ENCODE measurements at regions not wholly inside any gene's neighbourhood (a gene's known extent, or its start where the extent isn't known, plus 50 kb on each side); places are given as distances from the start of the nearest gene placed in this dataset.
"Not testable (repeated sequence)": the region's sequence is repeated elsewhere in the genome, so short reads cannot be mapped to it uniquely, and the experiment has no call there.

DNA sequence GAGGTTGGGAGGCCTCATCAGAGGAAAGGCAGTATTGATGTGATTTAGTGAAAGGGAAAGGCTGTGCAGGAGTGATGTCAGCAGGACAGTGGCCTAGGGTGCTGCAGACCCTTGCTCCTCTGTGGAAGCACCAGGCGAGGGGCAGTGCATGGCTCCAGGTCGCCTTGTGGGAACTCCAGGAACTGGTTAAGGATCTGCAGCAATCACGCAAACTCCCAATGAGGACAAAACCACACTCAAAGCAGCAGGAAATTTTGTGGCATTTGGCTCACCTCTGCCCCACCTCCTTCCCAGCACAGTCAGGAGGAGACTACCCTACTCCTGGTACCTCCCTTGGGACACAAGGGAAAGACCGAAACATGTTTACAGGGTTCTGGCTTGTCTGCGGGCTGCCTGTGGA, 251.5 kb downstream of the GADD45G start:
- DNase-seq (ENCODE audit: low read depth) = not testable (repeated sequence)

DNA sequence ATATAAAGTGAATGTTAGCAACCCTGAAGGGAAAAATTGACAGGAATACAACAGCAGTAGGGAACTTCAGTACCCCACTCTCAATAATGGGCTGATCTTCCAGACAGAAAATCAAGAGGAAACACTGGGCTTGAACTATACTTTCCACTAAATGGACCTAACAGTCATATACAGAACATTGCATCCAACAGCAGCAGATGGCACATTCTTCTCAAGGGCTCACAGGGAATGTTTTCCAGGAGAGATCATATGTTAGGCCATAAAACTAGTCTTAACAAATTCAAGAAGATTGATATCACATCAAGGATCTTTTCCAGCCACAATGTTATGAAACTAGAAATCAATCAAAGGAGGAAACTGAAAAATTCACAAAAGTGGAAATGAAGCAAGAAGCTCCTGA, 252.1 kb downstream of the GADD45G start:
- DNase-seq (ENCODE audit: low read depth) = not testable (repeated sequence)

DNA sequence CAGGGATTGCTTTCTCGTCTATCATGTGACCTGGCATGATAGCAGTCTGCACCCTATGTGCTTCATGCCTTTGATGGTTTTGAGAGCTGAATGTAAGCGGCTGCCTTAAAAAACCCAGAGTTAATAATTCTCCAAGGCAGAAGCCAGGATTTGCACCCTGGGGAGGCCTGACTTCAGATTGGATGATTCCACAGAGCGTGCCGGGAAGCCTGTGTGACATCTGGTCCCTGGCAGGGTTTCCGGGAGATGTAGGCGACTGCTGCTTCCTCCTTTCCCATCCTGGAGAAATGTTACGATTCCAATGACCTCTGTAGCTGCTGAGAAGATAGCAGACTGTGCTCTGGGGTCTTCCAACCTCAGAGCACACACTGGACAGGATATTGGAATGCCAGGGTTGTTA, 255.0 kb downstream of the GADD45G start:
- not testable (repeated sequence) for DNase-seq (ENCODE audit: low read depth)

DNA sequence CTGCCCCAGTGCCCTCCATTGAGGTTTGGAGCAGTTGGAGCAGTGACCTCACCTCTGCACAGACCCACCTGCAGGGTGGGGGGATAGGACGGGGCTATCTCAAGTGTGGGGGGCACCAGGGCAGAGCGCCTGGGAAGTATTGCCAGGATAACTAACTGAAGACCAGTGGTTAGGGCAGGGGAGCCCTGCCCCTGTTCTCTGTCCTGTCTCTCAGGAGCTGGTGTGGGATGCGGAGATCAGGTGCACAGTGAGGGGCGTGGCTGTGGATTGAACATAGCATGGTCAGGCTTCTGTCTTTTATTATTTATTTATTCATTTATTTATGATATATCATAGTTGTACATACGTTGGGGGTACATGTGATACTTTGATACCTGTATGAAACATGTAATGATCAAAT, 256.6 kb downstream of the GADD45G start:
- not testable (repeated sequence) for DNase-seq (ENCODE audit: low read depth)

DNA sequence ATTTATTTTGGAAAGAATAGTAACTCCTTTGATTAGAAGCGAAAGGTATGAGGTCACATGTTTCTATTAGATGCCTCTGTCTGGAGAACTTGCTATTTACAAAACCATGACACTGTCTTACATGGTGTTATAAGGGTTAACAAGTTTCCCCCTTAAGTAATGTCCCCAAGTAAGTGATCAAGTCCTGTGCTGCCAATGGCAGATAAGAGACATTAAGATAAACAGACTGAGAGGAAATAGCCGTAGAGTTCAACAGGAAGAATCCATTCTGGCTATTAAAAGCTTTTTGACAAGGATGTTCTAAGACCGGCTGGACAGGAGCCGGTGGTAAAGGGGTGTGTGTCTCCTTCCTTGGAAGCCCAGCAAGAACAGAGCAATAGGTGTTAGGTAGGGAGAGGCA, 257.5 kb downstream of the GADD45G start:
- DNase-seq (ENCODE audit: low read depth) = no peak

DNA sequence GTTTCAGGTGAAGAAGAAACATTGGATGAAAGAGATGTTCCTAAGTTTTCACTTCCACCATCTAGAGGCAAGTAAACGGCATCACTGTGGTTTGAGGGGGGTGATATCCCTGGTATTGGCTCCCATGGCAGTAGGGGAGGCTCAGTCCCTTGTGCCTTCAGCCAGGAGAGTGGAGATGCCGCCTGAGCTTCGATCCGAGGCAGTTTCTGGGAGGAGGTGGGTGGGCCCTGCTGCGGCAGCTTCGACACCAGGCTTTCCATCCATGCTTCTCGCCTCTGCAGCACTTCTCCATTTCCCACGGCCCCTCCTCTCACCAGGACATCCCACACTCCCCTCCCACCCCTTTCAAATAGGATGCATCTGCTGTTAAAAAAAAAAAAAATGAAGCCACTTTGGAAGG, 258.3 kb downstream of the GADD45G start:
- DNase-seq (ENCODE audit: low read depth) = no peak

DNA sequence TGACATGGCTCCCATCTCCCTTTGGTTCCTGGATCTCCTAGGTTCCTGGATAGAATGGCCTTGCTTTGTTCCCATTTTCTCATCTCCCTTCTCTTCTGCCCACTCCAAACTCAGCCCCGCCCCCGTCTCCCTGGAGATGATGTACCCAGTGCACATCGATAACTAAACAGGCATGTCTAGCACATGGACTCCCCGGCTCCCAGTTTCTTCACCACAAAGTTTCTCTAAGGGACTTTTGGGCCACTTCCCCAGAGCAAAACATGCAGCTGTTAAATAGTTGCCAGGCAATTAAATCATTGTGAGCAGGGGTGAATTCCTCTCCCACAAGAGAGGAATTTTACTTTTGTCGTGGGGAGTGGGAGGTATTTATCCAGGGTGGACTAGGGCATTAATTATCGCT, 259.0 kb downstream of the GADD45G start:
- DNase-seq (ENCODE audit: low read depth) = no peak

DNA sequence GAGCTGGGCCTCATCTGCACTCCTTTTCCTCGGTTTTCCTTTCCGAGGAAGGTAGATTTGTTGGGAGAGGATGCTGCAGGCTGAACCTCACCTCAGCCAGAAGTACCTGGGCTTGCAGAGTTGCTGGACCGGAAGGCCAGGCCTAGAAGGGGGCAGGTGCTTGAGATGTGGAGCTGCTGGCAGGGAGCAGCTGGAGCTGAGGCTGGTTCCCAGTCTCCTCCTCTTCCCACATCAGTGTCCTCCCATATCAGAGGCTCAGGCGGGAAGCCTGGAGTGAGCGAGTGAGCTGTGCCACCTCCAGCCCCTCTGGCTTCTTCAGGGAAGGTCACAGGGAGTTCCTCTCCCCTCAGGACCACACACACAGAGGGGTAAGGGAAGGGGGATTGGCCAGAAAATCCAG, 259.4 kb downstream of the GADD45G start:
- no peak for DNase-seq (ENCODE audit: low read depth)

DNA sequence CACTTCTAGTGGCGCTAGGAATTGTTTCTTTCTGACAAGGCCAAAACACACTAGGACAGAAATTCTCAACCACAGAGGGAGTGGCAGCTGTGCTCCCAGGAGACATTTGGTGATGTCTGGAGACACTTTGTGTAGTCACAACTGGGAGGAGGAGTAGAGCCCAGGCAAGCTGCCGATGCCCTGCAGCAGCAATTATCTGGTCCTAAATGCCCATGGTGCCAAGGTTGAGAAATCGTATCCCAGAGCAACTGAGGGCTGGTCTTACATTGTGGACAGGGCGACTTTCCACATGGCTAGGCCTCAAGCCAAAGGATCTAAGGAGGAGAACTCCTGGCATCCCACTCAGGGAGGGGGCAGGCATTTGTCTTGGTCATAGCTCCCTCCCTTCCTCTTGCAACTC, 259.9 kb downstream of the GADD45G start:
- no peak for DNase-seq (ENCODE audit: low read depth)

DNA sequence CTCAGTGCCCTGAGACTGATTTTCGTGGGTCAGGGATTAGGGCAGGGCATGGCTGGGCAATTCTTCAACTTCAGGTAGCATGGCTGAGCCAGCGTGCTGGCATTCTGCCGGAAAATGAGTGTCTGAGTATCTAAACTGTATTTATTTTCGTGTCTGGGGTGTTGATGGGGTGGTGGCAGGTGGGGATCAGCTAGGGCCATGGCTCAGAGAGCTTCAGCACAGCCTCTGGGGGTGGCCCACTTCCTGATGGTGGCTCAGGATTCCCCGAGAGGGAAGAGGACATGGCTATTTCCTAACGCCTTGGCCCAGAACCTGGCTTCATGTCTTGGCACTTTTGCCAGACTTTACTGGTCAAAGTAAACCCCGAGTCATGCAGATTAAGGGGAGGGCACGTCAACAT, 260.5 kb downstream of the GADD45G start:
- DNase-seq (ENCODE audit: low read depth) = no peak

DNA sequence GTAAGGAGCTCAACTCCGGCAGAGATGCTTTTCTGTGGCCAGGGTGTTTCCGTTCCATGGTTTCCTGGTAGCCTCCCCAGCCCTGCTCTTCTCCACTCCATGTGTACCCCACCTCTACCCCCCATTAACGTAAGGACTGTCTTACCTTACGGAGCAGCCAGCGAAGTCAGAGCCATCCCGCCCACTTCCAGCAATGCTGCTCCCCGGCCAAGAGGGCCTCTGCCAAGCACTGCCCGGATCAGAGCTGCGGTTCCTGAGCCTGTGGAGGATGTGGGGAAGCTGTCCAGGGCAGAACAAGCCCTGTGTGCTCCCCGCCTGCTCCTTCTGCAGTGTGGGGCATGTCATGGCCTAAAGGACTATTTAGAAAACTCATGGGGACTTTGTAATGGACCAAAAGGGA, 261.2 kb downstream of the GADD45G start:
- DNase-seq (ENCODE audit: low read depth) = no peak

DNA sequence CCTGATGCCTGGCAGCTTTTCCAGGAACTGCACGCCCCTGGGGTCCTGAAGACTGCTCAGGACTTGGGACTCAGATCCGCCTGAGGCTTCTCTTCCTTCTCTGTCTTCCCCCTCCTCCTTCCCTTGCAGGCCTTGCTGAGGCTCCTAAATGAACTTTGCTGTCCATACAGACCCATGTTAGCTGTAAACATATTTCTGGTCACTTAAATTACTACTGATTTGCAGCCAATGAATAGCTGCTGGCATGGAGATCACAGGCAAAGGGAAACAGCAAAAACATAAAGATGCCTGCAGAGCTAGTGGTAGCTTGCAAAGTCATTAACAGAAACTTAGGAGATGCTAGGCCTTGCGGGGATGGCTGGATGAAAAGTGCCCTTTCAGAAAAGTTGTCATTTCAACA, 261.9 kb downstream of the GADD45G start:
- DNase-seq (ENCODE audit: low read depth) = no peak

DNA sequence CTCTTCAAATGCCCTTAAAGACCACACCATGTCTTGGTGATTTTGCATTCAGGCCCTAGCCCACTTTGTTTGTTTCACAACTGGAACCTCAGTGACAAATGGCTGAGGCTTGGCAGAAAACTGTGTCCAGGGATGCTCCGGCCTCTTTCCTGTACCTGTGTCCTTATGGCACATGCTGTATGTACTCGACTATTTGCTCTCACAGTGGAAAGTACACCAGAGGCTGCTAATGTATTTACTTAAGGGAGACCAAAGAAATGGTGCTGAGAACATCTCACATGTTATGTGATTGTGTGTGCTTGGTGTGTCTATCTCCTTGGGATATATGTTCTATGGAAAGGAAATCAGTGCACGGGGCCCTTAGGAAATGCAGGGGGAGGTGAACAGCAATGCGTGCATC, 263.3 kb downstream of the GADD45G start:
- DNase-seq (ENCODE audit: low read depth) = no peak

DNA sequence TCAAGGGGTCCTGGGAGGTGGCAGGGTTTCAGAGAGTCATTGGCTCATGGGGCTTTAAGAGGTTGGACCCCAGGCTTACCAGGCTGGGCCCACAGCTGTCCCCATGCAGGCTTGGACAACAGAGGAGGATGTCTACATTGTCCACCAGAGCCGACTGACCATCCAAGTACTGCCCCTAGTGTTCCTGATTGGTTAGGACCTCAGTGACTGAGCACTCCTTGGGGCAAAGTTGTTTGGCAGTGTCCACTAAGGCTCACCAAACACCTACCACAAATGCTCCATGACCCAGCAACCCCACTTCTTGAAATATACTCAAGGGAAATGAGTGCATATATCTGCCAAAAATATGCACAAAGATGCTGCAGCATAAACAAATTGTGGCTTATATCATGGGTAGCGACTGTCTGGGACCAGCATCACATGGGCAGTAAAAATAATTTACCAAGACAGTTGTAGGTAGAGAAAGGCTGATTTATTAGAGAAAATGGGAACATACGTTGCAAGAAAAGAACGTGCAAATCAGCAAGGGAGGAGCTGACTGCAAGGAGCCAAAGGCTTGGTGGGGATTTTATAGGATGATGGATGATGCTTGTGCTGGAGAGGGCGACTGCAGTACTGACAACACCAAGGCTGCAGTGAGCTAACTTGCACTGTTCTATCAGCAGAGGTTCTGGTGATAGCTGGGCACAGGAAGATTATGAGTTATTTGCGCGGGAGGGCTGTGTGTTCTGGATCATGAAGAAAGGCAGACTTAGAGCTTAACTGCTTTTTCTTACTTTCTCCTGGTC, 265.2 kb downstream of the GADD45G start:
- no peak for DNase-seq (ENCODE audit: low read depth)

DNA sequence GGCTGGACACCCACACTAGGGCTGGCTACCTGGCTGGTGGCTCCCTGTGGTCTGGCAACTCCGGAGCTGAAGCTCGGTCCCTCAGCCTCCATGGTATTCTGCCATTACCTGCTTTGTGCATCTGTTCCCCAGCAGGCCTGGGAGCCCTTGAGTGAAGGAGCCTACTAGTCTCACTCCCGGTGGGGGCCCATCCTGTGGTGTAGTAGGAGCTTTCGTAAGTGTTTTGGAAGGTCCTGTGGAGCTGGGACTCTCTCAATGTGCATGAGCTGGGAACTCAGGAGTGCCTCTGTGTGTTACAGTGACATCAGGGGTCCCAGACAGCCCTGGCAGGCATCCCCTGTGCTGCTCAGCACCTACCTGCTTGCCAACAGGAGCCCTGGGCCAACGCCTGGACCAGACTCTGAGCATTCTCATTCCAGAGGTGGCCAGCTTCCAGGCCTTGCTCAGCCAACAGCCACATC, 267.1 kb downstream of the GADD45G start:
- no peak for DNase-seq (ENCODE audit: low read depth)

DNA sequence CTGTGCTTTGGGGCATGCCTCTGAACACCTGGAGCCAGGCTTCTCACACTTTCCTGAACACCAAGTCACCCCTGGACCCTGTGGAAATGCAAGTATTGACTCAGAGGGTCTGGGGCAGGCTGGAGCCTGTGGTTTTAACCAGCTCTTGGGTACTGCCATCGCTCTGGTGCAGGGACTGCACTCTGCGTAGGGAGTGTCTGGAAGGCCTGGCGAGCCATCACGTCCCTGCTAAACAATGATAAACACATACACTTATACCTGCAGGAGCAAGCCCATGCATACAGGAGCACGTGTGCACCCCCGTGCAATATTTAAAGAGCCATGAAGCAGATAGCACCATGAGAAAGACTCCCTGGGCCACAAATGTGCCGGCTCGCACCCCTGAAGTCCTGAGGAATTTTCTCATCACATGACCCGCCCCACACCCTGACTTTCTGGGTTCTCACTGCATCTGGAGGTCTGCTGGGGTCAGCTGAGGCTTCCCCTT, 267.7 kb downstream of the GADD45G start:
- DNase-seq (ENCODE audit: low read depth) = no peak

DNA sequence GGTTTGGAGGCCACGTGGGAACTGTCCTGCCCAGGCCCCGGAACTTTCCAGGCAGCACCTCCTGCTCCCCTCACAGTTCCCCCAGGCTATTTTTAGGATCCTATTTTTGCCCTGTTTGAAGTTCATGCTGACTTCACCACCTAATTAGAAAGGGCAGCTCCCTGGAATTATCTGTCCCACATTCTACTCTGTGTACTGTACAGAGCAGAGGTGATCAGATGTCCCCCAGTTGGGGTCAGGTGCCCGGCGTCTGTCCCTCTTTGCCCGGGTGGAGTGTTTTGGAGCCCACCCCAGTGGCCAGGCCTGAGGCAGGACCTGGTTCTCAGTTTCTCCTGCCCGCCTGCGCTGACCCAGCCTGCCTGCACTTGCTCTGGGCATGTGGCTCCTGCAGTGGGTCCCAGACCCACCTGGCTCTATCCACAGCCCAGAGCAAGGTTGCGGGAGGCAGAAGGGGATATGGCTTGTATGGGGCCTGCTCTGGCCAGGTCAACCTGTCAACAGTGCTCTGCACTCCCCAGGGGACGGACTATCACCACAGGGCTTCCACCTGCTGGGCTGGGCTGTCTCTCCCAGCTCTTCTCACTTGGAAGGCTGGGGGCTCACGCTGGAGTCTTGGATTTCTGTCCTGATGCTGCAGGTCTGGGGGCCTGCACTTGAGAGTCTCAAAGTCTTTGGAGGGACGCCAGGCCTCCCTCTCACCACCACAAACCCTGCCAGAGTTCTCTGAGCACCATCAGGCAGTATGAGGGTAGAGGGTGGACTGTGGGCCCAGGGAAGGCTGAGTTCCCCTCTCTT, 268.3 kb downstream of the GADD45G start:
- no peak for DNase-seq (ENCODE audit: low read depth)

DNA sequence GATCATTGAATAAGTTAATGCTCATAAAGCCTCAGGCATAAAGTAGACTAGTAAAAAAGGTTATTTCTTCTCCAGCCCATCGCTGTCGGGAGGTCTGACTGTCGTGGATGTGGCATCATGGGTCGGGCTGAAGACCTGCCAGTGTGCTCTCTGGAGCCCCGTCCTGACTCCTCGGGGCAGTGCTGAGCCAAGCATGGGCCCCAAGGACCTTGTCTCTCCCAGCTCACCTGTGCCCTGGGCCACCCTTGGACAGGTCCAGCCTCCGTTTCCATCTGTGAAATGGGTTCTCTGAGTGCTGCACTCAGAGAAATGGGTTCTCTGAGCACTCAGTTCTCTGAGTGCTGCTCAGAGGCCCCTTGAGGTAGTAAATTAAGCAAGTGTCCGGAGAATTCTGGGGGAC, 269.0 kb downstream of the GADD45G start:
- no peak for DNase-seq (ENCODE audit: low read depth)

DNA sequence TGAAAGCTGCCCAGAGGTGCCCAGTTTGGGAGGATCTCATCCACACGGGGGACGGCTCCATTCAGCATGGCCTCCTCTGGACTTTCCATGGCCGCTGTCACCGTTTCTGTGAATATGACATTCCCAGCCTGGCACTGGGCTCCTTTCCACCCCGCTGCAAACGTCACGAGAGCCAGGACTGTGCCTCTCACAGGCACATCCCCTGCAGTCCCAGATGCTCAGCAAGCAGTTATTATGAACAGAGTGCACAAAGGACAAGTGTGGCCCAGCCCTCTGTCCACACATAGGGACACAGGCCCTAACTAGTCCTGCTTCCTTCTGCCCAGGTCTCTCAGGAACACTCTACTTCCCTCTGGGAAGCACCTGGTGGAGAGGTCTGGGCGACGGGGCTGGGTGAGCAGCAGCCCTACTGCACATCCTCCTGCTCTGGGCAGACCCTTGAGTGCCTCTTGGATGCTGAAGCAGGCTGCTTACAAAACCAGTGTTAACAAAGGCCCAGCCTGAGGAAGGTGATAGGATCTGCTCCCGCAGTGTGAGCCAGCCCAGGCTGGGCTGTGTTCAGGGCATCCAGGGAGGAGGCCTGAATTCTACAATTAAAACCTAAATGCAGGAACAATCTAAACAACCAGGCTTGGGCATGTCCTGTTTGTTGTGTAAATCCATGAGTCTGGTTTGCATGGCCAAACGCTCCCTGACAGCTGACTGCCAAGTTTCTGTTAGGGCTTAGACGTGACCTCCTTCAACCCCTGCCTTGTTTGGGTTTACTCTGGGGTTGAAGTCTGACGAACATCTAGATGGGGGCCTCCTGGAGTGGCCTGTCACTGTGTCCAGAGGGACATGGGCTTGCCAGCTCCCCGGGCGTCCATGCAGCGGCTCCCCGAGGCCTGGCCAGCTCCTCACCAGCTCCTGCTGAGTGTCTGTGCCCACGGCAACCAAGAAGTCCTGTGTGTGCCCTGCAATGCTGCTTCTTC, 269.8 kb downstream of the GADD45G start:
- no peak for DNase-seq (ENCODE audit: low read depth)

DNA sequence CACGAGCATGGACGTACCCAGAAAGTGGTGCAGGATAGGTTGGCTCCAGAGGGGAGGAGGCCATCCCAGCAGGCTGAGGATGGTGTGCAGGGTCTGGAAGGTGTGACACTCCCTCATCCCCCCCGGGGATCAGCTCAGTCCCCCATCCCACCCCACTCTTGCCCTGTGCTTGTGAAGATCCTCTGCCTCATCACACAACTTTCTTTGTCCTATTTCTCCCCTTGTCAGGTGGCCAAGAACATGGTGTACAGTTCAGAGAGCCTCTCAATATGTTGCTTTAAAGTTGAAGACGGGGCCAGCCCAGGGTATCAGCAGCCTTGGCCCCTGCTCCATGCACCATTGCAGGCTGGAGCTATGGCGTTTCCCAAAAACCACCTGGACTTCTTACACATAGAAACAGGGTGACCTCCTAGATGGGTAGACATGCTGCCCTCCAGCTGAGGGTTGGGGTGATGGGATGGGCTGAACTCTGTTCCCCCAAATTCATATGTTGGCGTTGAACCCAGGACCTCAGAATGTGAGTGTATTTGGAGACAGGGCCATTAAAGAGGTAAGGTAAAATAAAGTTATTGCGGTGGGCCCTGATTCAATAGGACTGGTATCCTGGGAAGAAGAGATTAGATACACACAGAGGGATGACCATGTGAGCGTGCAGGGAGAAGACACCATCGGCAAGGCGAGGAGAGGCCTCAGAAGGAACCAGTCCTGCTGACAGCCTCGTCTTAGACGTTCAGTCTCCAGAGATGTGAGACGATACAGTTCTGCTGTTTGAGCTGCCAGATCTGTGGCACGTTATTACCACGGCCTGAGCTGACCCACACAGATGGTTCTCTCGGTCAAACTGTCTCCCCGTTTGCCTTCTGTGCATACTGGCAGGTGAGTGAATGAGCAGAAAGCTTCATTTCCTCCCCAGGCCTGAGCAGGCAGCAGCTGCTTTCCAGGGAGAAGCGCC, 272.5 kb downstream of the GADD45G start:
- DNase-seq (ENCODE audit: low read depth) = no peak

Measured in HT1080 (cell line).